ENCODE measurements at regions not wholly inside any gene's neighbourhood (a gene's known extent, or its start where the extent isn't known, plus 50 kb on each side); places are given as distances from the start of the nearest gene placed in this dataset.

- TF ChIP-seq, protein P1, sequence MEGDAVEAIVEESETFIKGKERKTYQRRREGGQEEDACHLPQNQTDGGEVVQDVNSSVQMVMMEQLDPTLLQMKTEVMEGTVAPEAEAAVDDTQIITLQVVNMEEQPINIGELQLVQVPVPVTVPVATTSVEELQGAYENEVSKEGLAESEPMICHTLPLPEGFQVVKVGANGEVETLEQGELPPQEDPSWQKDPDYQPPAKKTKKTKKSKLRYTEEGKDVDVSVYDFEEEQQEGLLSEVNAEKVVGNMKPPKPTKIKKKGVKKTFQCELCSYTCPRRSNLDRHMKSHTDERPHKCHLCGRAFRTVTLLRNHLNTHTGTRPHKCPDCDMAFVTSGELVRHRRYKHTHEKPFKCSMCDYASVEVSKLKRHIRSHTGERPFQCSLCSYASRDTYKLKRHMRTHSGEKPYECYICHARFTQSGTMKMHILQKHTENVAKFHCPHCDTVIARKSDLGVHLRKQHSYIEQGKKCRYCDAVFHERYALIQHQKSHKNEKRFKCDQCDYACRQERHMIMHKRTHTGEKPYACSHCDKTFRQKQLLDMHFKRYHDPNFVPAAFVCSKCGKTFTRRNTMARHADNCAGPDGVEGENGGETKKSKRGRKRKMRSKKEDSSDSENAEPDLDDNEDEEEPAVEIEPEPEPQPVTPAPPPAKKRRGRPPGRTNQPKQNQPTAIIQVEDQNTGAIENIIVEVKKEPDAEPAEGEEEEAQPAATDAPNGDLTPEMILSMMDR (conservative IDR thresholded peaks at IDR 0.05; ENCODE audit: low read length): no peak
- TF ChIP-seq EZH2phosphoT487 (IDR thresholded peaks at IDR 0.05; ENCODE audit: borderline replicate concordance): no peak
Observed at GRCh38 chr4:24102621-24103020, 212.8 kb upstream of the PPARGC1A start.
